Midbrain (tissue), 1 donor: ENCODE measurements at regions not wholly inside any gene's neighbourhood (a gene's known extent, or its start where the extent isn't known, plus 50 kb on each side); places are given as distances from the start of the nearest gene placed in this dataset.

Source experiments
- DNase-seq: peaks from one replicate; lab custom pipeline; 2025; lab: John Stamatoyannopoulos, UW

DNA sequence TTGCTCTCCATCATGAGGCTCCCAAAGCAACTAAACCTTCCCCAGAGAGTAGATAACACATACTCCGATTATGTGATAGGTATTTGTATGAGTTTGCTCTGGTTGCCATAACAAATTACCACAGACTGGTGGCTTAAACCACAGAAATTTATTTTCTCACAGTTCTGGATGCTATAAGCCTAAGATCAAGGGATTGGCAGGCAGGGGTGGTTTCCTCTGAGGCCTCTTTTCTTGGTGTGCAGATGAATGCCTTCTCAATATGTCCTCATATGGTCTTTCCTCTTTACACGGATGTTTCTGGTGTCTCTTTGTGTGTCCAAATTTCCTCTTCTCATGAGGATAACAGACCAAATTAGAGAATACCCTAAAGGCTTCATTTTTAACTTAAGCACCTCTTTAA, 285.8 kb upstream of the GRIP1 start:
- DNase-seq, result no peak

DNA sequence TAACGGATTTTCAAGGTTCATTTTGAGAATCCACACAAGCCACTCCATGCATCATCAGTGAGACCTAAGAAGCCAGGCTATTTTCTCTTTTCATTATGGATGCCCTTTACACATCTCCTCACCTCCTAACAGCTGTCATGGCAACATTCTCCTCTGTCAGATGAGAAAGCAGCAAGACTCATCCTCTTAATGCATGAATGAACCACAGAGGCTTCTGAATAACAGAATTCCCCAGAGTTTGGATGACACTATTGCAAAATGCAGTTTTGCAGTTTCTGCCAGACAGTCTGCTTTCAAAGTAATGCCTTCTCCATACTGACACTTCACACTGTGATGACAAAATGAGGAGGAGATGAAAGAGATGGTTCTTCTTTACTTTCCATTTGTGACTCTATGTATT, 286.7 kb upstream of the GRIP1 start:
- DNase-seq, result no peak

DNA sequence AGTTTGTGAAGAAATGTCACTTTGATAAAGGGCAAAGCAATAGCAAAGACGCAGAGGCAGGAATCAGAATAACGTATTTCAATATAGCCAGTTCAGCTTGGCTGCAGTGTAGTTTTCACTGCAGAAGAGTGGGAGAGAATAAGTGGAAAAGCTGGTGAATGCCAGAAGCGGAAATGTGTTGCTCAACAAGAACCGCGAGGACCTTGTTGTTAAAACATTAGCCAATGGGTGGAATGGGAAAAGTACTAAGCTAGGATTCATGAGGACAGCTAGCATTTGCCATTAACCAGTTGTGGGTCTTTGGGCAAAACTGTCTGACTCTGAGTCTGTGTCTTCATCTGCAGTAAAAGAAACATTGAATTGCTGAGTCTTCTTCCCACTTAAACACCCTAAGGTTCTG, 292.9 kb upstream of the GRIP1 start:
- no peak for DNase-seq

DNA sequence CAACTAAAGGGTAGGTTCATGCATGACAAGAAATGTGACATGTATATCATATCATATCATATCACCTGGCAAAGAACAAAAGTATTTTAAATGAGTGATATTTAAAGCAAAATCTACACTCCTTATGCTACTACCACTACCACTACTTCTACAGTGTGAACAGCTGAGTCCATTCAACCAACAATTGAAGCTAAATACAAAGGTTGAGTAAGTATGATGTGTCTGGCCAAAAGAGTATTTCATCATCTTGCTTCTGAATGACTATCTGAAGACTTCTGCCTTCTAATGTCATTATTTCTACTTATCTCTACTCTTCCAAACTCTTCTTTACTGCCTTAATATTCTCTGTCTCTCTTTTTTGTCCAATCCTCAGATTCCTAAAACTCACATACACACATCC, 292.6 kb upstream of the CAND1 start:
- DNase-seq, result no peak

DNA sequence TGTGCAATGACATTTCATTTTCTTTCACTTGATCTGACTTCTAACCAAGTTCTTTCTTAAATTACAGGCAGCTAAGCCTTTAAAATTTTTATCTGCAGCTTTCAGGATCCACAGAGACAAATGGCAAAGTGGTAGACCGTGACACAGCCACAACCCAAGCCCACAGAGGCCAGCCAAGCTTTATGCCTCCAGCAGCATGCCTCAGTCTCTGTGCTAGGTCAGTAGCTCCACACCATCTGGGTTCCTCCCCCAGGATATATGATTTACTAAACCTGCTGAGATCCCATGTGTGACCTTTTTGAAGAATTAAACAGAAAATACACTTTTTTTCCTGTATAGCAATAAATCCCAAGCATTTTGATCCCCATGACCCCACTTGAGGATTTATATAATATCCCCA, 290.4 kb upstream of the CAND1 start:
- no peak for DNase-seq

DNA sequence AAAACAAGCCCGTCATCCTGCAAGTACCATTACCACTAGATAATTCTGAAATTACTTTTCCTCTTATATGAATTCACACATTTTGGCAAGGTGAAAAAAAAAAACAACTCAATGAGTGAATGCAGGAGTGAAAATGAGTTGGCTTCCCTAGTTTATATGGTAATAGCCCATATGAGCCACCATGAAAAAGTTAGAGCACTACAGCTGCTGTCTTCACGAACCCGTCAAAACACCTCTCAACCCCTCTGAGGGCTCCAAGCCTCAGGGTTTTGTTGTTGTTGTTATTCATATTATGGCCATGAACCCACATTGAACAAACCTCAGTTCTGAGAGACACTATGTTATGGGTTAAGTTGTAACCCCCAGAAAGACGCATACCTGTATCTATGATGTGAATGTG, 289.9 kb upstream of the CAND1 start:
- no peak for DNase-seq

DNA sequence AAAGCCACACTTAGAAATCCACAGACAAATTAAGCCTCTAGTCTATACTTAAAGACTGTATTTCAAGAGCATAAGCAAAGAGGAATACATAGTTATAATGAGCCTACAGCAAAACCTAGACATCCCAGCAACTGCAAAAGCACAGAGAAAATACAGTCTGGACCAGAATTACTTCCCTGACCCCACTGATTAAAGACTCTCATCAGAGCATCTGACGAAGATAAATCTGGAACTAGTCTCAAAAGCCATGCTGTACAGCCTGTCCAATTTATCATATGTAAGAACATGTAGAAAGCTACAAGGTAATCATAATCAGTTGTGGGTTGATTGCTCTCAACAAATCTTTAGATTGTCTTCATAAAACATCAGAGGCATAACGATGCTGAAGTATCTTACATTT, 285.1 kb upstream of the CAND1 start:
- no peak for DNase-seq

DNA sequence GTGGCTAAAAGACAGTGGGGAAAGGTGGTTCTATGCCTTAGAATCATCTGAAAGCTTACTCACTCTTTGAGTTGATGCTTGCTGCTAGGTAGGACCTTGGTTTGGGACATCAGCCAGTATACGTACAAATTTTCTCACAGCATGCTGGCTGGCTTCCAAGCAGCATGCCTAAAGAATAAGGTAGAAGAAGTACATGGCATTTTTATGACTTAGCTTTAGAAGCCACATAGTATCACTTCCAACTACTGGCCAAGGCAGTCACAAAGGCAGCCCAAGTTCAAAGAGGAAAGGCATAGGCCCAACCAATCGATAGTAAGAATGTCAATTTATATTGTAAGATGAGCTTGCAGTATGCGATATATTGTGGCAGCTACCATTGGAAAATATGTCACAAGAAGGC, 284.2 kb upstream of the CAND1 start:
- DNase-seq, result no peak

DNA sequence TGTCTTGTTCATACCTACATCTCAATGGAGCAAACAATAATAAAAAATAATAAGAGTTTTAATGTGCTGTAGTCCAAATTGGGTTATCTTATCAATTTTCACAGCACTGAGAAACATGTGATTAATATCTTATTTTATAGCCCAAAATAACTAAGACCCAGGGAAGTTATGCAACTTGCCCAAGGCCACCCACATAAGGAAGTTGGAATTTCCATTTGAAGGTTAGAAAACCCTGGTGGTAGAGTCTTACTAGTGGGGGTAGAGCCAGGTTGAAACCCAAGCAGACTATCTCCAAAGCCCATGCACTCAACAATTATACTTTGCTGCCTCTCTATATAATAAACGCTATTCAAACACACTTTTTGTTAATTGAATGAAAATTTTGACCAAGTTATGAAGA, 270.0 kb upstream of the CAND1 start:
- DNase-seq, result no peak

DNA sequence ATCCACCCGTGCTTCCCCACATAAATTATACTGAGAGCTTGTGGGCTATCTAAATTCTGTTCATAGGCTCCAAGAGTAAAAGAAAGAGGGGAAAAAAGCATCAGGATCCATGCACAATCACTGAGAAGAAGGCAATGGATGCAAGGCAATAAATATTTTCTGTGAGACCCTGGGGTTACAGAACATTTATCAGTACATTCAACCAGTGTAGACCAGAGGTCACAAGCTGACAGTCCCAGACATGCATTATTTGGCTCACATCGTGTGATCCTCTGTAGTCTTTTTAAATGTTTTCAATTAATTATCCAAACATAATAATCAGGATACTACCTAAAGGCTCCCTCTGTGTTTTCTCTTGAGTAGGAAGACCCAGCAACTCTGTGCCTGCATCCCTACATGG, 267.9 kb upstream of the CAND1 start:
- no peak for DNase-seq

DNA sequence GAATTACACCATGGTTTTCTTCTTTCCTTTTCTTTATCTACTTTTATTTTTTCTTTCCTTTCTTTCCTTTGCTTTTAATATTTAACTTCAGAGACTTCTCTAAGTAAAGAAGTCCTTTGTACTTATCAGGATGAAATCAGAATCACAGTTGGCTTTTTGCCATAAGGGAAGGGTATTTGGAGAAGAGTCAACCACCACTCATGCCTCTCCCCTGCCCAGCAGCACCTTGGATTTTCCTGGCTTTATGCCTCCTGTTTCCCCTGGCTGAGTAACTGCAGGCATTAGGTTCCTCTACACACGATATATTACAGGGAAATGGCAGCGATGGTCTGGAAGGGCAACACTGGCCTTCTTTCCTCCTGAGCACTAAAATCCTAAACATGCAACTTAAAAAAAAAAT, 266.4 kb upstream of the CAND1 start:
- no peak for DNase-seq

DNA sequence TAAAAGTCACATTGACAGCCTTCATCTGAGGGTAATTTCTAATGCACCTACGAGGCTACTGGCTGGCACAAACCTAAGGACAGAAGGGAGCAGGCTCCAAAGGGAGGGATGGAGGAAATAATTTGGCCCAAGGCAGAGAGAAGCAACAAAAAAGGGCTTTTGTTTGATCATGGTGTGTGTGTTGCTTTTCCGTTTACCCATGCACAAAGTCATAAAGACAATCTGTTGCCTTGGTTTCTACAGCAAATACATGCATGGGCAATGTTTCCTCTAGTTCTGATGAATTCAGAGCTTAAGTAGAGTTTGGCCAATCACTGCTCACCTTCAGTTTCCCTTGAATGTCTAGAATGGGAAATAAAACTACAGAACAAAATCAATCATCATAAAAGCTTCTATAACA, 262.5 kb upstream of the CAND1 start:
- no peak for DNase-seq

DNA sequence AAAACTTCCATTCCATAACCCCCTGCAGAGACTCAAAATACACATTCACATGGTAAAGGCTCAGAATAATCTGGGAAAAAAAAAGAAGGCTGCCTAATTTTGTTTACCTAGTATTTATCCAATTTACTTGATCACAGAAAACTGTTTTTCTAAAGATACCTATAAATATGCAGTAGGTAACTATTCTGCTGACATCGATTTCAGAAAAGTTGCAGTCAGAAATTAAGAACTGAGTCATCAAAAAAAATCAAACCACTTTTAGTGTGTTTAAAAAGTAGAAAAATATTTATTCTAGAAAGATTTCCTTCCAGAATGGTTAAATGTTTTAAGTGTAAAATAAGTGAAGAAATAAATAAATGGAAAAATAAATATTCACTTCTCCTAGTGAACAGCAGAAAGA, 254.5 kb upstream of the CAND1 start:
- no peak for DNase-seq

DNA sequence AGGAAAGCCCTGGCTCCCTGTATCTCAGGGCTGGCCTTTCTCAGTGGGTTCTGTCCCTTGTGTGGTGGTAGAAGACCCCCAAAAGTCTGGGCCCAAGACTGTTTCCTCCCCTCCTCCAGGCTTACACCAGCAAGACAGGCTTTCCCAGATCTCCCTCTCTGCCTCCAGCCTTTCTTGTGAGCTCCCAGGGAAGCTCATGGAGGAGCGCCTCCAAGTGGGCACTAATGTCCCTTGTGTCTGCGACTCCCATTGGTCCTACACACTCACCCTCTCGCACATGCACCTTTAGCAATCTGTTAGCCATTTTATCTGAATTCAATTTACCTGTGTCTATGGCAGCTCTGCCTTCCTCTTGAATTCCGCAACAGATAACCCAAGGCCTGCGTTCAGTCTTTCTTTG, 251.1 kb upstream of the CAND1 start:
- no peak for DNase-seq

DNA sequence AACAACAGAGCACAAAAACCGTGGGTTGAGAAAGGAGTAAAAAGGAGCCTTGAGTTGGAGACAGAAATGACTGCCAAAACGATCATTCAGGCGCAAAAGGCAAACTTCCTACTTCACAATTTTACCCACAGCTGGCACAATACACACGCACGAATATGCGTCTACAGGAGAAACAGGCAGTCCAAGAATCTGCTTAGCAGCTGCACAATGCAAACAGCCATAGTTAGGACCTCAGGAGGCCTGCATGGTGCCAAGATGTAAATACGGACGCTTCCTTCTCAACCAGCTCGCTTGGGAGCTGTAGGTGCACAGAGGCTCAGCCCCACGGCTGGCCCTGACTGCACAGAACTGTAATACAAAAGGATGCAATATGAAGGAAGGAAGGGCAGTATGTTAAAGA, 250.1 kb upstream of the CAND1 start:
- DNase-seq, result no peak

DNA sequence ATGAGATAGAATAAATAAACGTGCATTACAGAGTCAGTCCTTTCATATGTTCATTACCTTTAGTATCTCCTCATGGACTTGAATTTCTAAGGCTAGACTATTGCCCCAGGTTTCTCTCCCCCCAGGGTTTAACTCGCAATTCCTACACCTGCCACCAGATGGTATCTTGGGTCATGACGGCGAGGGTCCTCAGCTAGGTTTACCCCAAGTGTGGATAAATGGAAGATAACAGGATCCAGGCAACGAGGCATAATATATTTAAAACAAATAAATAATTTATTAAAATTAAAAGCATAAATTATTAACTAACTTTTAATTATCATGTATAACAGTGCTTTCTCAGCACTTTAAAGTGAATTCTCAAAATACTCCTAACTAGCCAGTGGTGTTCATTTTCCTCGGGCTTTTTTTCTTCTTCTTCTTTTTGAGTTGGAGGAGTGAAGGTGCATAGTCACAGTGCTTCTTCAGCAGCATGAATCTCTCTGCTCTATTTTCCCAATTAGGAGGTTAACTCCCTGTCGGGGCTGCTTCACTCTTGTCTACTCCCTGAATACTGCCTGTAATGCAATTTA, 243.5 kb upstream of the CAND1 start:
- no peak for DNase-seq

DNA sequence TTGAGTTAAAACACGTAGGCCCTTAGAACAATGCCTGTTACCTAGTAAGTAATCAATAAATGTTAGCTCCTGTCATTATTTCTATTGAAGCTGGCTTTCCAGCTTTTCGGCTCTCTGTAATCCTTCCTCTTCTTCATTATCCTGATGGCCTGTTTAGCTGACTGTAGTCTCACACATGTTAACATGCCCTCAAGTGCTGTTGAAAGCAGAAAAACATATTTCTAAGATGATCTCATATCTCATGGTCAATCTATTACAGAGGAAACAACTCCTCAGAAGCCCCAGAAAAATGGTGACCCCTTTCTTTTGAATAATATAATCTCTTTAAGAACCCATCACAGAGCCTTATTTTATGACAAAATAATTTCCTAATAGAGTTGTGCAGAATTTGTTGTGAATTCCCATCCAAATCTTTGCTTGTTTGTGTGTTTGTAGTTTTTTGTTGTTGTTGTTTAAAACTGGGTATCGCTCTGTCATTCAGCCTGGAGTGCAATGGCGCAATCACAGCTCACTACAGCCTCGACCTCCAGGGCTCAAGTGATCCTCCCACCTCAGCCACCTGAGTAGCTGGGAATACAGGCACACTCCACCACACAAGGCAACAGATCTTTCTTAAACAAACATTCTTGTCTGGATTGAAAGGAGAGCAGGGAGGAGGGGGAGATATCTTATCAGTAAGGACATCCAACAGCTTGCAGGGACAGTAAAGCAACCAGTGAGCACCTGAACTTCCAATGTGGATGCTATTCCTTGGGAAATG, 242.5 kb upstream of the CAND1 start:
- no peak for DNase-seq

DNA sequence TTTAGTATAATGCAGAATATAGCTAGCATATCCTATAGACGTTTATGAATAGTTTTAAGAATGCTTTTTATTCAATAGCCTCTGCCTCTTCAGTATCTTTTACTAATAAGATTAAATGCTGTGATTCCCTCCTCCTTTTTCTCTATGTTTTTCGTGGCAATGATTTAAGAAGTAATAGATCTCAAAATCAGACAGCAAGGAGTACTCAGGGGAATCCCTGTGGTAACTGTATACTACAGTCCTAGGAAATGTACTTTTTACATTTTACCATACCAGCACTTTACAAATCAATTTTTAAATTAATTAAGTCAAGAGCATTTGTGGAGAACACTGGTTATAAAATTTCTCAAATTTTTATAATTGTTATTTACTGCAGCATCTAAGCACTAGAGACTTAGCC, 240.6 kb upstream of the CAND1 start:
- DNase-seq, result no peak

DNA sequence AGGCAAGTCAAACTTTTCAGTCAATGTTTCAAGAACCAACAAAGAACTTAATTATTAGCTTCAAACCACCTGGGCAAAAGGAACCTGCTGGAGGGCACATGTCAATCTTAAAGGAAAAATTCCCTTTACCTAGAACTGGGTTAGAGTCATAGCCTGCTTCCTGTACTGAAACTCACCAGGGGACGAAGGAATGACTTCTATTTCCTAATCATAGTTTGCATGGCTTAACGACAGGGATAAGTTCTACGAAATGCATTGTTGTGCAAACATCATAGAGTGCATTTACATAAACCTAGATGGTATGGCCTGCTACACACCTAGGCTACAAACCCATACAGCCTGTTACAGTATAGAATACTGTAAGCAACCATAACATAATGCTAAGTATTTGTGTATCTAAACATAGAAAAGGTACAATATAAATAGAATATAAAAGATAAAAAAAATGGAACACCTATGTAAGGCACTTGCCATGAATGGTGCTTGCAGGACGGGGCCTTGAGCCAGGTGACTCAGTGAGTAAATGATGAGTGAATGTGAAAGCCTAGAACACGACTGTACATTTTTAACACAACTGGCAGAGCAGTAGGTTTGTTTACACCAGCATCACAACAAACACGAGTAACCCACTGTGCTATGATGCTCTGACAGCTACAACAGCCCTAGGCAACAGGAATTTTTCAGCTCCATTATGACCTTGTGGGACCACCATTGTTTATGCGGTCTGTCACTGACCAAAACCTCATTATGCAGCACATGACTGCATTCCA, 234.9 kb upstream of the CAND1 start:
- DNase-seq, result no peak

DNA sequence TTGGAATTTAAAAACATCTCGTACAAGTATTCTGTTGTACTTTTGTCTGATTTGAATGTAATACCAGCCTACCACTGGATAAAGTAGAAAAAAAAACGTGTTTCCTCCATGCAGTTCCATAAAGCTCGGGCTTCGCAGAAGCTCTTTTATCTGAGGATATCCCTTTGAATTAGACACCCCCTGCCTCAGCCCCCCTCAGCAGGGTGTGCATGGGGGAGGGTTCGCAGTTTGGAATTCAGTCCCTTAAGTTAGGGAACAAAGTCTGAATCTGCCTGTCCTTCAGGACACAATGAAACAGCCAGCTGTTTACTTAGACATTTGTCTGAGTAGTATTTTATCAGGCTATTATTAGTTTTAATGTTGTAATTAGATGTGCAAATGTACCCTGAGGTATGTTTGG, 234.0 kb upstream of the CAND1 start:
- no peak for DNase-seq

DNA sequence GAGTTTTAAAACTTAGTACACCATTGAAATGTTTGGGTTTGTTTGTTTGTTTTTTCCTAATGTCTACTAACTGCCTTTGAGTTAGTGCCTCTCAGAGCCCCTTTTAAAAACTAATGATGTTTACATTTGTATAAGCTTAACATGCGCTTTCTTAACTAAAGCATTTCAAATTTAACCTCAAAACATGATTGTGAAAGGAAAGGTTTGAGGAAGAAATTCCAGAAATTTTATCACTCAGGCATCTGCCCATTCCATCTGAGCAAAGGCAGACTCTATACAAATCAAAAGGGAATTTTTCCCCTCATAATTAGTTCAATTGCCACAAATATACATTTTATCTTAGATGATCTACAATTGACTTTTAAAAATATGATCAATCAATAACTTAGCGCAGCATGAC, 230.7 kb upstream of the CAND1 start:
- no peak for DNase-seq

DNA sequence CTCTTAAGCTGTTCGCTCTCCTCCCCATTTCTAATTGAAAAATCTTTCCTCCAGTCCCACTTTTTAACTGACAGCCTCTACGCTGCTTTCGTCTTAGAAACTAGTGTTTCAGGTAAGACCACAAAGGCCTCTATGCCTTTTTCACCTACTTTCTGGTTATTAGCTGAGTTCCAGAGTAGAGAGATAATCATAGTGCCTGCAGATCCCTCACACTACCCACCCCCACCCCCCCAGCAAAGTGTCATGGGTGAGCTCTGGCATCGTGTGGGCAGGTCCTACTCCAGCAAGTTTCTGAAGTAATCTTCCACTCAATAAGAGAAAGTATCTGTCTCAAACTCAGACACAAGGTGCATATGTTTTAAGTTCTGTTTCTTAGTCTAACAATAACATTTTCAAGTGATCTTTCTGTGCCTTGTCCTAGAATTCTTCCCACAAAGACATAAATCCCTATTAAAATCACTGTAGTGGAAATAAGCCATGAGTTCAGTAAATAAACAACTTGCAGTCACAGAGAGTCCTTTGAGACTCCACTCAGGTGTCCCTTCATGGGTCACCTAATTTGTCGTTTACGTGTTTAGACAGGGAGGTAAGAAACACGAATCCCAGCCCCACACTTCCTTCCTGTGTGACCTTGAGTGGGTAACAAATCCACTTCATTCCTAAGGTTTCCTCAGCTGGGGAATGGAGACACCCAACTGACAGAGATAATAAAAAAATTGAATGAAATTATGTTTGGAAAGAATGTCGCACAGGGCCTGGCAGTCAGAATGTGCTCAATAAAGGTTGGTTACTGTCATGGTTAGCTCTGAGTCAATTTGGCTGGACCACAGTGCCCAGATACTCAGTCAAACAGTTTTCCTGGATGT, 228.9 kb upstream of the CAND1 start:
- no peak for DNase-seq

DNA sequence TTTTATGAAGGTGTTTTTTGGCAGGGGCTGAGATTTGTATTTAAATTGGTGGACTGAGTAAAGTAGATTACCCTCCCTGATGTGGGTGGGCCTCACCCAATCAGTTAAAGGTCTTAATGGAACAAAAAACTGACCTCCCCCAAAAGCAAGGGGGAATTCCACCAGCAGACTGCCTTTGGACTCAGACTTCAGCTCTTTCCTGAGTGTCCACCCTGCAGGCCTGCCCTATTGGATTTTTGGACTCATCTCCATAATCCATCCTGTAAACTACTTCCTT, 228.4 kb upstream of the CAND1 start:
- DNase-seq, result no peak
